AG08395 (cell line): ENCODE measurements at regions not wholly inside any gene's neighbourhood (a gene's known extent, or its start where the extent isn't known, plus 50 kb on each side); places are given as distances from the start of the nearest gene placed in this dataset.

Source experiments
- DNase-seq: peaks from one replicate; pipeline ENCODE4 v3.0.0; 2012; ENCODE audit warnings: mixed read lengths, low spot score

- no peak for DNase-seq
Observed at GRCh38 chr7:88429382-88429781, 122.7 kb upstream of the STEAP4 start.

- no peak for DNase-seq
Observed at GRCh38 chr7:88402529-88402928, 95.8 kb upstream of the STEAP4 start.

GRCh38 chr7:88401009-88401623 lies 94.4 kb upstream of the STEAP4 start:
- DNase-seq: no peak

- no peak for DNase-seq
Observed at GRCh38 chr7:88399696-88400240, 93.1 kb upstream of the STEAP4 start.

- DNase-seq: no peak
Observed at GRCh38 chr7:88399036-88399435, 92.3 kb upstream of the STEAP4 start.

GRCh38 chr7:88398459-88398858 lies 91.8 kb upstream of the STEAP4 start:
- DNase-seq: no peak

- no peak for DNase-seq
Observed at GRCh38 chr7:88396948-88397322, 90.2 kb upstream of the STEAP4 start.

GRCh38 chr7:88396295-88396947 lies 89.7 kb upstream of the STEAP4 start:
- DNase-seq: no peak

- no peak for DNase-seq
Observed at GRCh38 chr7:88395715-88396114, 89.0 kb upstream of the STEAP4 start.

GRCh38 chr7:88391247-88391646 lies 84.6 kb upstream of the STEAP4 start:
- no peak for DNase-seq

GRCh38 chr7:88387368-88387767 lies 80.7 kb upstream of the STEAP4 start:
- DNase-seq: no peak

- DNase-seq: no peak
Observed at GRCh38 chr7:88386665-88387156, 80.0 kb upstream of the STEAP4 start.

- DNase-seq: no peak
Observed at GRCh38 chr7:88377434-88377833, 70.7 kb upstream of the STEAP4 start.

GRCh38 chr7:88368686-88369085 lies 62.0 kb upstream of the STEAP4 start:
- no peak for DNase-seq

GRCh38 chr7:88366845-88367244 lies 60.2 kb upstream of the STEAP4 start:
- DNase-seq: no peak

- DNase-seq: no peak
Observed at GRCh38 chr7:88363869-88364268, 57.2 kb upstream of the STEAP4 start.

GRCh38 chr7:88363249-88363648 lies 56.6 kb upstream of the STEAP4 start:
- DNase-seq: no peak

GRCh38 chr7:88361357-88361756 lies 54.7 kb upstream of the STEAP4 start:
- DNase-seq: no peak

- DNase-seq: no peak
Observed at GRCh38 chr7:88358881-88359280, 52.2 kb upstream of the STEAP4 start.

GRCh38 chr7:88358526-88358838 lies 51.8 kb upstream of the STEAP4 start:
- DNase-seq: no peak

- DNase-seq: peak; percentile 13
Observed at GRCh38 chr7:88357781-88358525, 51.3 kb upstream of the STEAP4 start.

GRCh38 chr7:88357294-88357693 lies 50.6 kb upstream of the STEAP4 start:
- peak; percentile 10 for DNase-seq
